ENCODE measurements at regions not wholly inside any gene's neighbourhood (a gene's known extent, or its start where the extent isn't known, plus 50 kb on each side); places are given as distances from the start of the nearest gene placed in this dataset.

DNA sequence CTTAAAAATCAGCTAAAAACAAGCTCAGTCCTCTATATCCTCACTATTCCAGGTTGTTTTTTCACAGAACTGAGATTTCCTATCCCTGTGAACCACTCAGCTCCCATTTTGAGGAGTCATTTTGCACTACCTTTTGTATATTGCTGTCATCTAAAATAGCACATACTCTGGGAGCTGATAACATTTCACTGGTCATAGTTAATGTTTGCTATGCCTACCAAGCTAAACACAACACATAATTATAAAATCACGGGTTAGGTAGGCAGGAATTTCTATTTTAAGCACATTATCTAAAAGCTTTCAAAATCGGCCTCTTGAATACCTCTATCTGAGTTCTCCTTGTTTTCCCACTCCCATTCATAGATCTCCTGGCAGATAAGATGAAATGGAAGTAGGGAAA, 882.0 kb upstream of the INTU start:
- TF ChIP-seq, protein P1, sequence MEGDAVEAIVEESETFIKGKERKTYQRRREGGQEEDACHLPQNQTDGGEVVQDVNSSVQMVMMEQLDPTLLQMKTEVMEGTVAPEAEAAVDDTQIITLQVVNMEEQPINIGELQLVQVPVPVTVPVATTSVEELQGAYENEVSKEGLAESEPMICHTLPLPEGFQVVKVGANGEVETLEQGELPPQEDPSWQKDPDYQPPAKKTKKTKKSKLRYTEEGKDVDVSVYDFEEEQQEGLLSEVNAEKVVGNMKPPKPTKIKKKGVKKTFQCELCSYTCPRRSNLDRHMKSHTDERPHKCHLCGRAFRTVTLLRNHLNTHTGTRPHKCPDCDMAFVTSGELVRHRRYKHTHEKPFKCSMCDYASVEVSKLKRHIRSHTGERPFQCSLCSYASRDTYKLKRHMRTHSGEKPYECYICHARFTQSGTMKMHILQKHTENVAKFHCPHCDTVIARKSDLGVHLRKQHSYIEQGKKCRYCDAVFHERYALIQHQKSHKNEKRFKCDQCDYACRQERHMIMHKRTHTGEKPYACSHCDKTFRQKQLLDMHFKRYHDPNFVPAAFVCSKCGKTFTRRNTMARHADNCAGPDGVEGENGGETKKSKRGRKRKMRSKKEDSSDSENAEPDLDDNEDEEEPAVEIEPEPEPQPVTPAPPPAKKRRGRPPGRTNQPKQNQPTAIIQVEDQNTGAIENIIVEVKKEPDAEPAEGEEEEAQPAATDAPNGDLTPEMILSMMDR (IDR thresholded peaks at IDR 0.05): no peak
- TF ChIP-seq POLR2A (IDR thresholded peaks at IDR 0.05): no peak

Measured in Peyer's patch (tissue), 4 donors.